SK-N-SH (cell line): ENCODE measurements at regions not wholly inside any gene's neighbourhood (a gene's known extent, or its start where the extent isn't known, plus 50 kb on each side); places are given as distances from the start of the nearest gene placed in this dataset.

Experiments
- FOXM1 ChIP-seq: IDR thresholded peaks from 2 replicates; pipeline ENCODE4 v1.4.0; 2012; ENCODE audit warnings: low read depth, mild to moderate bottlenecking
- RFX5 ChIP-seq: IDR thresholded peaks from 2 replicates; pipeline ENCODE4 v1.6.1; 2012; ENCODE audit warnings: mild to moderate bottlenecking, improper control_type of control experiment, low read length
- SIN3A ChIP-seq: IDR thresholded peaks from 2 replicates; pipeline ENCODE4 v1.6.1; 2012; ENCODE audit warnings: low read depth, mild to moderate bottlenecking, low read length, moderate library complexity, borderline replicate concordance
- TF ChIP-seq, protein P1 (sequence below): IDR thresholded peaks from 2 replicates; pipeline ENCODE4 v1.4.0; 2012; ENCODE audit warnings: low read depth
- TF ChIP-seq, protein P2 (sequence below): fragments of 200-600 bp; sonication (generic); IDR thresholded peaks from 2 replicates; pipeline ENCODE4 v1.6.1; 2017; ENCODE audit warnings: antibody characterized with exemption, mild to moderate bottlenecking, moderate library complexity
- TF ChIP-seq, protein P3 (sequence below): IDR thresholded peaks from 2 replicates; pipeline ENCODE4; 2012

DNA sequence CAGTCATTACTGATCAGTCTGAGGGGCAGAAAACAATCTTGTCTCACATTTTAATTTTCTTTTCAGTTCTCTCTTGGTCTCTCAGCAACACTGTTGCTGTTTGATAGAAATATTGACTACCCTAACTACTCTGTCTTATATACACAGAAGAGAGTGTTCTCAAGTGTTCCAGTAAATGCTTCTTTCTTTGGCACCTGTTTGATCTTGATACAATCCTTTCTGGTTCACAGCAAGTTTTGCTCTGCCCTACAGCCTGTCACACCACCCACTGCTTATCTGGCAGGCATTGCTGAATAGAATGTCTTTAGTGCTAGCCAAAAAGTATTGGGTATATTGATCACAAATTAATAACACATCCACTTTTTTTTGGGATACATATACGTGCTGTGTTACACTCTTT, 75.7 kb upstream of the WLS start:
- TF ChIP-seq FOXM1 (no peak), RFX5 (no peak), SIN3A (no peak)
- TF ChIP-seq, protein P1, sequence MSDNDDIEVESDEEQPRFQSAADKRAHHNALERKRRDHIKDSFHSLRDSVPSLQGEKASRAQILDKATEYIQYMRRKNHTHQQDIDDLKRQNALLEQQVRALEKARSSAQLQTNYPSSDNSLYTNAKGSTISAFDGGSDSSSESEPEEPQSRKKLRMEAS: no peak
- TF ChIP-seq, protein P2, sequence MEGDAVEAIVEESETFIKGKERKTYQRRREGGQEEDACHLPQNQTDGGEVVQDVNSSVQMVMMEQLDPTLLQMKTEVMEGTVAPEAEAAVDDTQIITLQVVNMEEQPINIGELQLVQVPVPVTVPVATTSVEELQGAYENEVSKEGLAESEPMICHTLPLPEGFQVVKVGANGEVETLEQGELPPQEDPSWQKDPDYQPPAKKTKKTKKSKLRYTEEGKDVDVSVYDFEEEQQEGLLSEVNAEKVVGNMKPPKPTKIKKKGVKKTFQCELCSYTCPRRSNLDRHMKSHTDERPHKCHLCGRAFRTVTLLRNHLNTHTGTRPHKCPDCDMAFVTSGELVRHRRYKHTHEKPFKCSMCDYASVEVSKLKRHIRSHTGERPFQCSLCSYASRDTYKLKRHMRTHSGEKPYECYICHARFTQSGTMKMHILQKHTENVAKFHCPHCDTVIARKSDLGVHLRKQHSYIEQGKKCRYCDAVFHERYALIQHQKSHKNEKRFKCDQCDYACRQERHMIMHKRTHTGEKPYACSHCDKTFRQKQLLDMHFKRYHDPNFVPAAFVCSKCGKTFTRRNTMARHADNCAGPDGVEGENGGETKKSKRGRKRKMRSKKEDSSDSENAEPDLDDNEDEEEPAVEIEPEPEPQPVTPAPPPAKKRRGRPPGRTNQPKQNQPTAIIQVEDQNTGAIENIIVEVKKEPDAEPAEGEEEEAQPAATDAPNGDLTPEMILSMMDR: no peak
- TF ChIP-seq, protein P3, sequence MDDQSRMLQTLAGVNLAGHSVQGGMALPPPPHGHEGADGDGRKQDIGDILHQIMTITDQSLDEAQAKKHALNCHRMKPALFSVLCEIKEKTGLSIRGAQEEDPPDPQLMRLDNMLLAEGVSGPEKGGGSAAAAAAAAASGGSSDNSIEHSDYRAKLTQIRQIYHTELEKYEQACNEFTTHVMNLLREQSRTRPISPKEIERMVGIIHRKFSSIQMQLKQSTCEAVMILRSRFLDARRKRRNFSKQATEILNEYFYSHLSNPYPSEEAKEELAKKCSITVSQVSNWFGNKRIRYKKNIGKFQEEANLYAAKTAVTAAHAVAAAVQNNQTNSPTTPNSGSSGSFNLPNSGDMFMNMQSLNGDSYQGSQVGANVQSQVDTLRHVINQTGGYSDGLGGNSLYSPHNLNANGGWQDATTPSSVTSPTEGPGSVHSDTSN: no peak
